AG10803 (cell line): ENCODE measurements at regions not wholly inside any gene's neighbourhood (a gene's known extent, or its start where the extent isn't known, plus 50 kb on each side); places are given as distances from the start of the nearest gene placed in this dataset.

ENCODE experiments used
- DNase-seq: peaks from one replicate; pipeline ENCODE4 v3.0.0; 2010; ENCODE audit warnings: low read depth
- H3K4me3 ChIP-seq: 2 replicates; pipeline ENCODE4 v1.5.1; 2011; ENCODE audit warnings: mild to moderate bottlenecking, low read length, control low read depth
- CTCF ChIP-seq: conservative IDR thresholded peaks from 2 replicates; pipeline ENCODE4 v1.5.1; 2011; ENCODE audit warnings: mild to moderate bottlenecking, low read length, control low read depth, inconsistent platforms

DNA sequence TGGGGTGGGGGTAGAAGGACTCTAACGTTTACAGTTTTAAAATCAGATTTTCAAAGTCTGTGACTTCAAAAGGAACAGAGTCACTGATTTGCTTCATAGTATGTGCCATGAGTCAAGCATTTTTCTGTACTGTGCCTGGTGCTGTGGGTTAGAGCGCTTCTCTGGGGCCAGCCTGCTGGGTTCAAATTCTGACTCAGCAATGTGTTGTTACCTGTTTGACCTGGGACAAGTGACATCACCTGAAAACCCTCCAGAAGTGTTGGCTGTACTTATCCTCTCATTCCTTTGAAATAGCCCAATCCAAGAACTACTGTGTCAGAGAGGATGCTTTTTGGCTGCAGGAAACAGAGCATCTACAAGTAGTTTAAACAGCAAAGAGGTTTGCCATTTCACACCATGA, 101.7 kb downstream of the LSM3 start:
- TF ChIP-seq CTCF, result no peak
- no peak for DNase-seq
- H3K4me3 ChIP-seq, result no peak overlapping the region

DNA sequence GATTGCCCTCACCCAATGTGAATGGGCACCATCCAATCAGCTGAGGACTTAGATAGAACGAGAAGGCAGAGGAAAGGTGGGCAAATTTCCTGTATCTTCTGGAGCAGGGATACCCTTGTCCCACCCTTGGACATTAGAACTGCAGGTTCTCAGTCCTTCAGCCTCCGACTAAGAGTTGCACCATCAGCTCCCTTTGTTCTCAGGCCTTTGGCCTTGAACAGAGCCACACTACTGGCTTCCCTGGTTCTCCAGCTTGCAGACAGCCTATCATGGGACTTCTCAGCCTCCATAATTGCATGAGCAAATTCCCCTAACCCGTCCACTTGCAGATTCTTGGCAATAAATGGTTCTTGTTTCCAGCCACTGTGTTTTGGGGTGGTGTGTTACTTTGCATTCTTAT, 102.4 kb downstream of the LSM3 start:
- H3K4me3 ChIP-seq, result no peak overlapping the region
- TF ChIP-seq CTCF, result no peak
- DNase-seq, result no peak

- no peak for TF ChIP-seq CTCF
Measured at GRCh38 chr3:14282001-14282705, 103.5 kb downstream of the LSM3 start.

DNA sequence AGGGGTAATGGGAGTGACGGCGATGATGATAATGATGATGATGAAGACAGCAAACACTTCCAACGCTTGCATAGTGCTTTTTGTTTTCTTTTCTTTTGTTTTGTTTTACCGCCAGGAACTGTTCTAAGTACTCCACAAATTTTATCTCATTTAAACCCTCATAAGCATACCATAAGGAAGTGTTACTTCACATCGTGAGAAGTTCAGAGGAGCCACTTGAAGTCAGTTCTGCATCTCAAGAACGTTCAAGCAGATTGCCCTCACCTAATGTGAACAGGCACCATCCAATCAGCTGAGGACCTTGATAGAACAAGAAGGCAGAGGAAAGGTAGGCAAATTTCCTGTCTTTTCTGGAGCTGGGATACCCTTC, 104.1 kb downstream of the LSM3 start:
- TF ChIP-seq CTCF, result no peak
- DNase-seq, result no peak
- H3K4me3 ChIP-seq, result no peak overlapping the region

More at GRCh38 chr3:14282001-14282705, 103.5 kb downstream of the LSM3 start:
- no peak for DNase-seq
- no peak overlapping the region for H3K4me3 ChIP-seq

GRCh38 chr3:14283092-14283812, 104.6 kb downstream of the LSM3 start:
- no peak for DNase-seq
- TF ChIP-seq CTCF, result no peak
- no peak overlapping the region for H3K4me3 ChIP-seq

DNA sequence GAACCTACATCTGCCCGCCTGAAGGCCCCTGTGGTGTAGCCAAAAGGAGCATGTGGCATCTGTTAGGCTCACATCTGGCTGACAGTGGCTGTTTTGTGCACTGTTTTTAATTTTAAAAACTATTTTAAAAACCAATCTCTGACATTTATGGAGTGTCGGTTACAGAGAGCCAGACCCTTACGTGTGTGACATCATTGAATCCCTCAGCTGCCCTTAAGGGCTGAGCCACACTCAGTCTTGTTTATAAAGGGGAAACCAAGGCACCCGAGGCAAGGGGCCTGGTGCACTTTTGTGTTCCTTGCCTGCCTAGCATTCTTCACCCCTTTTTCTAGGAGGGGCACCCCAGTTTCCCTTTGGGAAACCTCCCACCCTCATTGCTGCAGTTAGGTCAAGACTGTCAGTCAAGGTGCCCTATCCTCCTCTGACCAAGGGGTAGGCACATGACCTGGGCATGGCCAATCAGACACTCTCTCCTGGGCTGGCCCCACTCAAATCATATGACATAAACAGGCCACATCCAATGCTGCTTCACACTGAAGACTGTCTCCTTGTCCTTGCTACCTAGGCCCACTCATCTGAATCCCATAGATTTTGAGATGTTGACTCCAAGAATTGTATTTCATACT, 105.3 kb downstream of the LSM3 start:
- H3K4me3 ChIP-seq, result no peak overlapping the region
- TF ChIP-seq CTCF, result no peak
- DNase-seq, result peak; percentile 44
